ENCODE measurements at regions not wholly inside any gene's neighbourhood (a gene's known extent, or its start where the extent isn't known, plus 50 kb on each side); places are given as distances from the start of the nearest gene placed in this dataset.
A peak's percentile ranks its signal among the peaks of the same experiment; 100 is the strongest.

- no peak for TF ChIP-seq KIAA2018 (CRISPR knock-in tag; IDR thresholded peaks at IDR 0.05; ENCODE audit: borderline replicate concordance)
- no peak for TF ChIP-seq MATR3 (CRISPR knock-in tag; IDR thresholded peaks at IDR 0.05)
- TF ChIP-seq THAP8 (CRISPR knock-in tag; IDR thresholded peaks at IDR 0.05; ENCODE audit: borderline replicate concordance): no peak
- 0 out of 4 replicates have a peak, but pooled peaks of 1 of the 2 experiments have one; percentile 23 for TF ChIP-seq HMGXB4 (CRISPR knock-in tag; IDR thresholded peaks at IDR 0.05; ENCODE audit: borderline replicate concordance in 1 of 2, low read depth in 1 of 2)
- no peak for TF ChIP-seq MAFF (IDR thresholded peaks at IDR 0.05; ENCODE audit: low read depth, low read length)
- TF ChIP-seq HMG20A (CRISPR knock-in tag; IDR thresholded peaks at IDR 0.05; ENCODE audit: borderline replicate concordance): peak; percentile 66; the same call in 1 of the 2 replicates
- peak; percentile 35; the same call in 1 of the 2 replicates for TF ChIP-seq HOXA3 (CRISPR knock-in tag; IDR thresholded peaks at IDR 0.05)
- TF ChIP-seq RFXAP (CRISPR knock-in tag; IDR thresholded peaks at IDR 0.05; ENCODE audit: borderline replicate concordance): 0 out of 2 replicates have a peak, but pooled peaks have one; percentile 33
- no peak for TF ChIP-seq ZNF740 (CRISPR knock-in tag; IDR thresholded peaks at IDR 0.05)
- no peak for TF ChIP-seq SNAPC2 (CRISPR knock-in tag; IDR thresholded peaks at IDR 0.05)
- TF ChIP-seq HNF4G (IDR thresholded peaks at IDR 0.05; ENCODE audit: borderline replicate concordance, low read depth, low read length): peak; percentile 91
- TF ChIP-seq HNF4G (CRISPR knock-in tag; IDR thresholded peaks at IDR 0.05; ENCODE audit: borderline replicate concordance, low read depth): peak; percentile 30; the same call in 1 of the 2 replicates
- TF ChIP-seq ZNF703 (CRISPR knock-in tag; IDR thresholded peaks at IDR 0.05; ENCODE audit: borderline replicate concordance): no peak
- TF ChIP-seq SMARCC2 (IDR thresholded peaks at IDR 0.05): no peak
- TF ChIP-seq BRCA1 (CRISPR knock-in tag; IDR thresholded peaks at IDR 0.05): no peak
- no peak; the same call in 1 of the 2 replicates for TF ChIP-seq SIX4 (CRISPR knock-in tag; IDR thresholded peaks at IDR 0.05)
- no peak for TF ChIP-seq TOE1 (CRISPR knock-in tag; IDR thresholded peaks at IDR 0.05)
Observed at GRCh38 chr6:144661116-144661806, 376.1 kb downstream of the UTRN start (continued).

All from HepG2 (cell line).